Activated T-helper 9 cell treated with anti-CD3 and anti-CD28 coated beads, Interleukin-2, amount 50 U/mL, for 16 hours (primary cell): ENCODE measurements at regions not wholly inside any gene's neighbourhood (a gene's known extent, or its start where the extent isn't known, plus 50 kb on each side); places are given as distances from the start of the nearest gene placed in this dataset.

Experiments
- DNase-seq: peaks from one replicate; pipeline ENCODE4 v3.0.0-alpha.2; 2020; ENCODE audit warnings: low read depth

DNA sequence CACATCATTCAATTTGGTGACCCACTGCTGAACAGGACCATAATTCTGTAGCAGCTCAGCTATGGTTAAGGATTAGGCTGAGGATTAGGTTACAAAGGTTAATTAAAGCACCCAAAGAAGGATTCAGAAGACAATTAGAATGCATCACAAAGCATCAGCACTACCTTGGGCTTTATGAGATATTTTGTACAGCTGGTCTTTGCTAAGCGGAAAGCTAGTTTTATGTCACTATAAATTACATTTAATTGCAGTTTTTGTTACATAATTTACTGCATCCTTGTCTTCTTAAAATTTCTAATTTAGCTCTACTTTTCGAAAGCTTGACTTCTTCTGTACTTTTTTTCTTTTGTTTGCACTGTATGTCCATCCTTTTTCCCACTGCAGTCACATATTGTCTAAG is 711.5 kb downstream of the RPS29 start:
- no peak for DNase-seq

DNA sequence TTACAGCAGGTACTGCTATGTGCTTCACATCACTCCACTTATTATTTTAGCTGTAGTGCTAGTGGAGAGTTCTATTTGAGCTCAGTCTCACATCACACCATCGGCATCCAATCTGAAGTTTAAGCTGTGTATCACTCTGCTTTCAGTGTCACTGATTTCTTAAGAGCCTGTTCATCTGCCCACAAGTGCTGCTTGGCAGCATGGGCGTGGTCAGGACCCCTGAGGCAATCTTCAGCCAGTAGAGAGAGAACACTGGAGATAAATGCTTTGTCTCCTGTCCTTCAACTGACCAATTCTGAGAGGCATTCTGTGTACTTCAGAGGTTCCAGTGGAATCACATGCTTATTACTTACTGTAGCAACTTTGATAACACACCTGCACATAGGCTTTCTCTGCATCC is 728.8 kb downstream of the RPS29 start:
- no peak for DNase-seq

DNA sequence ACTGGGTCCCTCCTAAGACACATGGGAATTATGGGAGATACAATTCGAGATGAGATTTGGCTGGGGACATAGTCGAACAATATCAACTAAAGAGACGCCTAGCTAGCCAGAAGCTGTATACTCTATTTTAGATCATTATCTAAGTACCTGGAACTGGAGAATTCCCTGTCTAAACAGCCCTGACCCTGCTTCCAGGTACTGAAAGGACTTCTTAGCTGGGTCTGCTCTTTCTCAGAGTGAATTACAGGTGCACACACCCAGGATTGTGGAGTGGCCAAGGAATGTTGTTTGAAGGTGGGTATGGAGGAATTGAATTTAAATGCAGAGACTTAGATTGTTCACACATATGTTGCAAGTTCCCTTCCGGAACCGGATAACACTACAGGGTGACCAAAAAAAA is 733.0 kb downstream of the RPS29 start:
- no peak for DNase-seq

DNA sequence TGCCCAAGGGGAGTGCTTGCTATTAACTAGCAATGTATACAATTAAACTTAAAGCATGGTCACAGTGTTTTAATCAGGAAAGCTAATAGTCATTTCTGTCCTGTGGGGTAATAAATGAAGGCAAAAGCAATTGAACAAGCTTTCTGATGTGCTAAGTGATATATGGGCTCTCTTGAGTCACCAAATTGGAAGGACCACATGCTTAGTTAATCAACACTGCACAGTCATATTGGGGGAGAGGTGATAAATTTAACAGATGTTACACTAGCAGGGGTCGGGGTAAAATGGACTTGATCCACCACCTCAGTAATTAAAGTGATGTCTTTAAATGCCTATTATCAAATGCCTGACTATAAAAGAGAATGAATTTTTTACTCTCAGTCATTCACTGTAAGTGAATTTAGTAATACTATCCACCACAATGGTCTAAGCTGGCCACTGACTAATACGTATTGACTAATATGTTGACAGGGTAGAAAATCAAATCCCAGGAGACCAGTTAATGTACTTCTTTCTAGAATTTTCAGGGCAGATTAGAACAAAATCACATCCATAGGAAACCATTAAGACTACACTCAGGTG is 736.3 kb downstream of the RPS29 start:
- DNase-seq = no peak

DNA sequence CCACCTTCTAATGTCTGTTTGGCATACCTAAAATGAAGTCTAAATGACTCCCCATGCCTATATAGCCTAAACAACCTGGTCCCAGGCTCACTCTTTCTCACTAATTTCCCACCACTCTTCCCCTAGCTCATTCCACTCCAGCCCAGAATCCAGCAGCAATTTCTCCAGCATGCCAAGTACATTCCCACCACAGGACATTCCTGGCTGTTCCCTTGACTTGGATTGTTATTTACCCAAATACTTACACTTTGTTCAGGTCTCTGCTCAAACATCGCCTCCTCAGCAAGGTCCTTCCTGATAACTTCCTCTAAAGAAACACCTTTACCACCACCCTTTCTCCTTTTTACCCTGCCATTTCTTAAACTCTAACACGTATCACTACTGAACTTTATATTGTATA is 743.4 kb downstream of the RPS29 start:
- DNase-seq = no peak

DNA sequence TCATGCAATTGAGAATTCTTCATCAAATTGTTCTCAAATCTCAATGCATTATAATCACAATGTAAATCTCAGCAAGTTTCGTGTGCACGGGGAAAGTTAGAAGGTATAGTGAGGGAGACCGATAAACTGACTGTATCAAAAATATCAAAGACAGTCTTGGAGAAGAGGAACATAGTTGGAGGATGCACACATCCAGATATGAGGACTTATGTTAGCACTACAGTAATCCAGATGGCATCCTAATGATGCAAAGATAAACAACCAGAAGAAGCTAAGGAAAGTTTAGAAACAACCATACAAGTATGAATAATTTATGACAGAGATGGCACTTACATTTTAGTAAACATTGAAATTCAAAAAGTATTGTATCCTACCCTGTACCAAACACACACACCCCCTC is 760.1 kb downstream of the RPS29 start:
- DNase-seq = no peak

DNA sequence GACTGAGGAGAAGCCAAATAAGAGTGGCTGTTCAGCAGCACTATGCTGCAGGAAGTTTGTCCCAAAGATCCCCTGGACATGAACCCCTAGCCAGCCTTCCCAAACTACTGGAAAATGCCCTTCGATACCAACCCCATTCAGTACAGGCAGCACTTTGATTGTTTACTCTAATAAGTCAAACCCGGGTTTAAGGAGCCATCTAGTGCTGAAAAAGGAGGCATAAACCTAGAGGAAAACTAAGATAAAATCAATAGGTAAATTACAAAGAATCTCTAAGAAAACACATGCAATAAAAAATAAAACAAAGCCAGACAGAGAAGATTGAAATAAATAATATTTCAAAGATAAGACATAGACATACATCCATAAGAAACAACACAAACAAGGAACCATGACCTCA is 771.6 kb downstream of the RPS29 start:
- DNase-seq = no peak

DNA sequence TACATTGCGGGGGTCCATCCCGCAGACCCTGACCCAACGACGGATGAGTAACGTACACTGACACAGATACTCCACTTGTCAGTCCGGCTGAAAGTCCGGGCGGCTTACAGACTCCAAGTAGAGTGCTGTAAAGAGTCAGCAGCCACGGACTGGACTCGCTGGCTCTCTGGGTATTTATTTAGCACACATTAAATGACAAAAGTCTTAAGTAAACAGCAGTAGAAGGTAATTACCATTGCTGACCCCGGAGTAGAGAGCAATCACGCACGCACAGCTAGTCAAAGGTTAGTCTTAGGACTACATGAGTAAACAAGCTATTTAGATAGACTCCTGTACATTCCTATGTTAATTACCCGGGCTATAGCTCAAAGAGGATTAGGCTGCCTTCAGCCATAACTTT is 780.9 kb downstream of the RPS29 start:
- DNase-seq = no peak

DNA sequence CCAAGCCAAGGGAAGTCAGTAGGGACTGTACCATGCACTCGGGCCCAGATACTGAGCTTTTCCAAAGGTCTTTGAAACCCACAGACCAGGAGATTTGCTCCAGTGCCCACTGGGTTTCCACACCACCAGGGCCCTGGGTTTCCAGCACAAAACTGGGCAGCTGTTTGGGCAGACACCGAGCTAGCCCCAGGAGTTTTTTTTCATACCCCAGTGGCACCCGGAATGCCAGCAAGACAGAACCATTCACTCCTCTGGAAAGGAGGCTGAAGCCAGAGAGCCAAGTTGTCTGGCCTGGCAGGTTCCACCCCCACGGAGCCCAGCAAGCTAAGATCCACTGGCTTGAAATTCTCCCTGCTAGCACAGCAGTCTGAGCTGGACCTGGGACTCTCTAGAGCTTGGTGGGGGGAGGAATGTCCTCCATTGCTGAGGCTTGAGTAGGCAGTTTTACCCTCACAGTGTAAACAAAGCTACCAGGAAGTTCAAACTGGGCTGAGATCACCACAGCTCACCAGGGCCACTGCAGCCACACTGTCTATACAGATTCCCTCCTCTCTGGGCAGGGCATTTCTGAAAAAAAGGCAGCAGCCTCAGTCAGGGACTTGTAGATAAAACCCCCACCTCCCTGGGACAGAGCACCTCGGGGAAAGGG is 793.7 kb downstream of the RPS29 start:
- no peak for DNase-seq

DNA sequence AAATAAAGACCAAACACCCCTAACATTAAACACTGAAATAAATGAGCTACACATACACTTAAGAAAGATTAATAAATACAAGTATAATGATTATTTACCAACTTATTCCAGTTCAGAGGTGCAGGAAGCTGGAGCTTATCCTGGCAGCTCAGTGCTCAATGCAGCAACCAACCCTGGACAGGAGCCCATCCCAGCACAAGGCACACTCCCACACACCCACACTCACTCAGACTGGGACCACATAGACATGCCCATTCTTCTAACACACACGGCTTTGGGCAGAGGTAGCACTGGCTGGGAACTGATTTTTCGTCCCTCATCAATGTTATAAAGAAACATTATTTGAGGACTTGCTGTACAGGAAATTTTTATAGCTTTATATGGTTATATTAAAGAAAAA is 797.4 kb downstream of the RPS29 start:
- no peak for DNase-seq

DNA sequence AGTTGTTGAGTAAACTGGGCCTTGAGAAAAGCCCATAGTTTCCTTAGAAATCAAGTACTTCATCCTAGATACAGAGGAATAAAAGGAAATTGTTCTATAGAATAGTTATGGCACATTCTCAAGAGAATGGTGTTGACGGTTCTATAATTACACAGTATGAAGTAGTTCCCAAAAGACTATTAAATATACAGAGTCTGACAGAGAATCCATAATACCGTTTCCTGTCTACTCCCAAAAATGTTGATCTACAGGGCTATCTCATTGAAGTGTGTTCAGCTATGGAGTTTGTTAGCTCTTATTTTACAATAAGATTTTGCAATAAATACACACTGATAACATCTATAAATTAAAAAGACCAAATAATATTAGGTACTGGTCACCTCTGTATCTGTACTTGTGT is 799.7 kb downstream of the RPS29 start:
- no peak for DNase-seq

DNA sequence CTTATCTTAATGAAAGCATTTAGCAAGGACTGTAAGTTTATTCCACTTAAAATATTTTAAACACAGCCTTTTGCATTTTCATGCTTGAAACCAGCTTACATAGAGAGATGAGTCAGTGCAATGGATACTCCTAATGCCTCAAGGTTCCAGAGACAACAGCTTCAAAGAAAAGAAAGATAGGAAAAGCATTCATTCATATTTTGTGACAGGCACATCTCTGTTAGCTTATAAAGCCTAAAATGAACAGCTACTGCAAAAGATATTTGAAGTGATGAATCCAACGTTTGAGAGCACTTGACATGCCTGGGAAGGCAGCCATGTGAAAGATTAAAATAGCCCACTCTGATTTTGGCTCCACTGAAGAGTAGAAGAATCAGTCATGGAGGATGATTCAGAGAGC is 814.5 kb downstream of the RPS29 start:
- no peak for DNase-seq

DNA sequence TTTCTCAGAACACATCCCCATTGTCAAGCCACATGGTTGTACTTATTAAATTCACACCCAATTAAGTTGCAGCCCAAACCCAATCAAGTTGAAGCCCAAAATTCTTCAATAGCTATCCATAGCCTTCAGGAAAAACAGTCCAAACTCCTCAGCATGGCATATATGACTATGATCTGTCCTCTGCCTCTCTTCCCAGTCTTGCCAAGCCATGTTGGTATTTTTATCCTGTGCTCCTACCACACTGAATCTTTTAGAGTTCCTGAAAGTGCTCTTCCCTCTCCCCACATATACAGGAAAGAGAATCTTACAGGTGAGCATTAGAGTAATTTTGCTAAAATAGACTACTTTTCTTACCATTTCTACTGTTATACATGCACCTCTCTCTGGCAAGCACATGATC is 834.9 kb downstream of the RPS29 start:
- DNase-seq = no peak

DNA sequence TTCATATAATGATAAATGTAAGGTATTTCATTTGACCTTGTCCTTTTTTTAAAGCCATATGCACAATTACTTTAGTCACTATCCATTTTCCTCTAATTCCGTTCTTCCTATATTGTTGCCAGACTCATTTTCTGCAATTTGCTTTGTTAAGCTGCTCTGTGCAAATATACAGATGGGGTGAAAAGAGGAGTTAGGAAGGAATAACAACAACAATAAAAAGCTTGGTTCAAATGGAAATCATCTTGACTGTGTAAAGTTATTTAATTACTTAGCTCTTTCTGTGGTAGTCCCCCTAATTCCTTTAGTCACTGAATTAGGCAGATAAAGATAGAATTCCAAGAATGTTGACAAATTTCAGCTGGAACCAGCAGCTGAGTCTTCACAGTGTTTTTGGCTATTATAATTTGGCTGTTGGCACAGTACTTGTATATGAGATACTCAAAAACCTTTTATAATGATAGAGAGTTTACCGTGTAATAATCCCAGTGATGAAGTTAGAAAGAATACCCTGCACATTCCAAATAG is 838.0 kb downstream of the RPS29 start:
- DNase-seq = no peak

DNA sequence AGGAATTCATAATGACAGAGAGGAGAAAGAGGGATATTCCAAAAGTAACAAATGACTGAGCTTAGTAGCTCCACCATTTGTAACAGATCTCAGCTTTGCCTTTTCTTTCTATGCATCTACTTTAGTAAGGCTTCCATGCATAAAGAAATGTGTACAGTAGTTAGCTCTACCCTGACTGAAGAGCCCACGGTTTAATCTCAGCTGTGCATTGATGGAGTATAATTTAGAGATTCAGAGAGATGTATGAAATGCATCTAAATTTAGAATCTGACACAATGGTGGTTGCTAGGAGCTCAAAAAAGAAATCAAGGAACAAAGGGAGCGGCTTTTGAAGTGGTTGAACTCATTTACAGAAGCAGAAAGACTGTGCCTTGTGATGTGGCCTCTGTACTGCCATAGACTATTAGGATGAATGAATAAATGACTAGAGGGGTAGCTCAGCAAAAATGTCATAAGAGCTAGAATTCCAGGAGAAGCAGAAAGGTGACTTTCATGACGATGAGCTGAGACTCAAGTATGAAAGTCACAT is 838.6 kb downstream of the RPS29 start:
- no peak for DNase-seq

DNA sequence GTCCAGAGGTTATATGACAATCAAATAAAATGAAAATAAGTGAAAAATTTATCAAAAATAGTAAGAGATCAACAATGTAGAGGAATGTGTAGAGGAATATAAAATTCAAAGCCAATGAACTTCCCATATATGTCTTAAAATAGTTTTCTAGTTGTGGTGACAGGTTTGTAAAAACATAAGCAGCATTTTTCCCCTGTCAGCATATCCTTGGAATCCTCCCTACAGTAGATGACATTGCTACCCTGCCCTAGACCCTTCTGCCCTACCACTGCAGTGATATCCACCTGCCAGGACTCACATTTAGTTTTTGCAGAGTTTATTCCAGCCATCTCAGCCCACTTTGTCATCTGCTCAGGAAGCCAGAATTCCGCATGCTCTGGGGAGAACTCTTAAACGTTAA is 842.0 kb downstream of the RPS29 start:
- no peak for DNase-seq

DNA sequence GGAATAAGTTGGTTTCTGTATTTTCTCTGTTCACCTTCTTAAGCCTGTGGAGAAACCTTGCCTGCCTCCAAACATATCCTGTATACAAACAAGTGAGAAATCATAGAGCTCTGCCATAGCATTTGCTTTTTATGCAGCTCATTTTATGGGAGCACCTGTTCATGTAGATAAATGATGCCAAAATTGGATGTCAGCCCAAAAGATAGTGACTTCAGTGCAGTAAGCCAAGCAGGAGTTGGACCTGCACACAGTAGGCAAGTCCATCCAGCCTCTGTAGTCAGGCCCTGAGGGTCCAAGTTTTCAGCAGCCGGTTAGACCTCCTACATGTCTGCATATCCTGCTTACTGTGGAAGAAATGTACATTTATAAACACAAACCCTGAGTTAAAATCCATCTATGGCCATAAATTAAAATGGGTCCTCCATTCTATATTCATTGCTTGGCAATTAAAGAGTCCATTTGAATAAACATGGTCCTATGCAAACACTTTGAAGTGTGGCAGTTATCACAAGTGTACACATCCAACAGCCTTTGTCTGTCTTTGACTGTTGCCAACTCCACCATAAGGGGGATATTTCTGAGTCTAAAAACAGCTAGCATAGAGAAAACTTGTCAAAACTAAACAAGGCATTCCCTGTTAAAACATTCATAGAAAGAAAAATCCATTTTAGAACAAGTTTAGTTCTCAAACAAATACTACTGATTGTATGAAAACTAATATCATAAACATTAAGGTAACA is 847.8 kb downstream of the RPS29 start:
- DNase-seq = no peak

DNA sequence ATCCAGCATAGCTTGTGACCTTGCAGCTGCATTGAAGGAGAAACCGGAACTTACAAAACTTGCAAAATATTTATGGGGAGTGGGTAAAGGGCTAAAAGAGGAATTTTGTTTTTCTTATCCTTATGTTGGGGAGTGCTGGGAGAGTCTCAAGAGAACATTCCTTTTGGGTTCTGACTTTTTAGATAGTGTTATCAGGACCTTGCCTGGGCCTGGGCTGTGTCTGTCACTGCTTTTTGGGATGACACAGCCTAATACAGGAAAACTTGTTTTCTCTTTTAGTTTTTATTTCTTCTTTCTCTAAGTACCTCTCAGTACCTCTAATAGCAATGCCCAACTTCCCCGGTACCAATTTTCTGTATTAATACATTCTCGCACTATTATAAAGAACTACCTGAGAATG is 850.6 kb downstream of the RPS29 start:
- no peak for DNase-seq

DNA sequence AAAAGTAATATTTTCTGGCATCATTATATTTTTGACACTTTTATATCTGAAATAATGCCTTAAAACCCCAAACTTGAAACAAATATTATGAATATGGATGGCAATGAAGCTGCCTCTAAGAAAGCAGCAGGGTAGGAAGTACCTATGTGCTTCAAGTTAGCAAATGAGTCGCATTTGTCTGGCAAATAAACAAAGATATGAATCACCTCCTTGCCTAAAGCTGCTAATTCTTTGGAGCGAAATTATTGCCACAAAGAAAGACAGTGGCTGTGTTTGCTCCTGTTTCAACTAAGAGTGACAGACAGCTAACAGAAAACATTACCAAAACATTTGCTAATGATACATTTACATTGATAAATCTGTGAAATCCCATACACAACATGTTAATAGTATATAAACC is 854.9 kb downstream of the RPS29 start:
- DNase-seq = no peak

DNA sequence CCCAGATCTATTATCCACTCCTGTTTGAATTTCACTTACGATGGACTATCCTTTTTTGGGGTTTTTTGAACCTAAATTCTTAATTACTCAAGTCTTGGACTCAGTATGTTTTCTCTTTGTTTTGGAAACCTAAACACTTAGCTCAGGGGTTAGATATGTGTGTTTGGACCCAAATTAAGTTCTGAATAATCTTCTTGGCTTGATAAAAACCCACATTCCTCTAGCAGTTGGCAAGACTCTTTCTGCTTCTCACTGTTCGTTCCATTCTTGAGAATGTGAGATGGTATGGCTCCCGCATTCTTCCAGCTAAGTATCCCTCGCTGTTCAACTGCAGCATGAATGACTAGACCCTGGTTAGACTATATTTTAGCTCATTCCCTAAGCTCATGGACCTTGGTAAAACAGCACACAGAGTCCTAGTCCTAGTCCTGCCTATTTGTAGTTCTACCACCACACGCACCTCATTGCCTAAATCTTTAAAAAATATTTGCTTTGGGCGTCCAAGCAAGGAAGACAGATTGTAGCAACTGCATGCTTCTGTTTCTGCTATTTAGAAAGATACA is 860.0 kb downstream of the RPS29 start:
- no peak for DNase-seq

DNA sequence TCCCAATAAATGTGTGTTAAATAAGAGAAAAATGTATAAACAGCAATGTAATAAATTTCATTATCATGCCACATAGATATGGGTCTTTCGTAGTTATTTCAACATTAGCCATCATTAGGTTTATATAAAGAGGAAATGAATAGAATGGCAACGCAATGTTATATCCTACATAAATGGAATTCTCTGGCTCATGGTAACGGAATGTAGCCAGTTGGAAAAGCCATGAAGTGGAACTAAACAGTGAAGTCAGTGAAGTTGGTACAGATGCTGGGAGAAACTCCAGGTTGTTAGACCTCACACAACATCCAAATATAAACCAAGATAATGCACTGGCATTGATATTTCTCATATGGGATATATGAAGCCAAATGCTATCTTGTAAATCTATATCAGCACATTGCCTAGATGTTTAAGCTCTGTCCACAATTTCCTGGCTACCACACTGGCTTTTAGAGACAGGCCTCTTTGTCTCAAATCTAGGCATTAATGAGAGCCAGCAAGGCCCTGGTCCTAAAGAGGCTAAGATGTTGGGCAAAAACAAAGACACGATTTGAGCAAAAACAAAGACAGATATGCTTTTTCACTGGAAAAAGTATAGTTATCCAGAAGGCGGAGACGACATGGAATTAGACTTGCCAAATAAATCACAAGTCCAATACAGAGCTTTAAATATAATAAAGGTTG is 861.0 kb downstream of the RPS29 start:
- DNase-seq = no peak

DNA sequence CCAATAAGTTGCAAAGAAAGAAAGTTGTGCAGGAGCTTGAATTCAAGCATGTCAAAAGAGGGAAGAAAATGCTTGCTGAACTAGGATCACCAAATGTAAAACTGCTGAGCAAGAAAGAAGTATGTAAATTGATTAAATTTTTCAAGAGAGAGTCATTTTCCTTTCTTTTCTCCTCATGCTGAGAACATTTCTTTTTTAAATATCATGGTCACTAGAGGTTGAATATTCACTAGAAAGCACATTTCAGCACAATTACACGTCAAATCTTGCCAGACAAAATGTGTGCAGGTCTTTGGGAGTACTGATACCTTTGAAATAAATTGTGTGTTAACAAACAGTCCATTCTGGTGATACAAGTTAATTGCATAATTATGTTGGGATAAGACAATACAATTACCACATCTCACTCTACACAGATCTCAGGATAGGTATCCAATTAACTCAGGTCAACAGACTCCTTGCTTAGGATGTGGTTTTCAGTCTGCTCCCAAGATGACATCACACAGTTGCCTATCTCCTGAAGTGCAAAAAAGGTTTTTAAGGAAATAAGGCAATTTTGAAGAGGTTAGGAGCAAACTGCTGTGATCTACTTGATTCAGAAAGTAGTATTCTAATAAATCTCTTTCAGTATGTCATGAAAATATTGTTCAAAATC is 862.2 kb downstream of the RPS29 start:
- no peak for DNase-seq
